ENCODE measurements at regions not wholly inside any gene's neighbourhood (a gene's known extent, or its start where the extent isn't known, plus 50 kb on each side); places are given as distances from the start of the nearest gene placed in this dataset.

- TF ChIP-seq REST (IDR thresholded peaks at IDR 0.05), result no peak
- no peak for TF ChIP-seq EP300 (IDR thresholded peaks at IDR 0.05)
- TF ChIP-seq CBX8 (IDR thresholded peaks at IDR 0.05), result no peak
- no peak for TF ChIP-seq NR3C1 (IDR thresholded peaks at IDR 0.05)
- TF ChIP-seq CBX2 (IDR thresholded peaks at IDR 0.05; ENCODE audit: borderline replicate concordance, low read depth), result no peak
- TF ChIP-seq RFX5 (IDR thresholded peaks at IDR 0.05), result no peak
- no peak for TF ChIP-seq SREBF2 (IDR thresholded peaks at IDR 0.05)
- no peak for TF ChIP-seq CTCF (IDR thresholded peaks at IDR 0.05)
- no peak for TF ChIP-seq POLR2A (IDR thresholded peaks at IDR 0.05; ENCODE audit: low read length)
- no peak for TF ChIP-seq CHD4 (IDR thresholded peaks at IDR 0.05; ENCODE audit: borderline replicate concordance)
- no peak for TF ChIP-seq HOXA7 (CRISPR knock-in tag; IDR thresholded peaks at IDR 0.05)
These were observed 422.3 kb upstream of the ROBO1 start for GRCh38 chr3:80190051-80190450.

Measured in A549 (cell line).